ENCODE measurements at regions not wholly inside any gene's neighbourhood (a gene's known extent, or its start where the extent isn't known, plus 50 kb on each side); places are given as distances from the start of the nearest gene placed in this dataset.

DNA sequence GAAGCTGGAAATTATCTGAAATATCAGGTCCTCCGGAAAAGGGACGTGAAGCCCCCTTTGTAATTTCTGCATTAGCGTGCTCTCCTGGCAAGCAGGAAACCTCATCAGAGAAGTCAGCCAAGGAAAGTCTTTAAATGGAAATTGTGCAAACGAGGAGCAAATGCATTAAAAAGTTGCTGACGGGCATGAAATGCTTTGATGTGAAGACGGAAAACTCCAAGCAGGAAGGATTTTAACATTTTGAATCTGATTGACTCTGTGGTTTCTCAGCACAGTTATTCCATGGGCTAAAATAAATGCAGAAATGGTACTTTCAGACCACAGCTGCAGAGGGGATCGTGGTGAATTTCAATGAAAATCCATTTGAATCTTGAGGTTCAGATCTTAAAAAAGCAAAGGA is 167.8 kb downstream of the AHR start:
- TF ChIP-seq, protein P1, sequence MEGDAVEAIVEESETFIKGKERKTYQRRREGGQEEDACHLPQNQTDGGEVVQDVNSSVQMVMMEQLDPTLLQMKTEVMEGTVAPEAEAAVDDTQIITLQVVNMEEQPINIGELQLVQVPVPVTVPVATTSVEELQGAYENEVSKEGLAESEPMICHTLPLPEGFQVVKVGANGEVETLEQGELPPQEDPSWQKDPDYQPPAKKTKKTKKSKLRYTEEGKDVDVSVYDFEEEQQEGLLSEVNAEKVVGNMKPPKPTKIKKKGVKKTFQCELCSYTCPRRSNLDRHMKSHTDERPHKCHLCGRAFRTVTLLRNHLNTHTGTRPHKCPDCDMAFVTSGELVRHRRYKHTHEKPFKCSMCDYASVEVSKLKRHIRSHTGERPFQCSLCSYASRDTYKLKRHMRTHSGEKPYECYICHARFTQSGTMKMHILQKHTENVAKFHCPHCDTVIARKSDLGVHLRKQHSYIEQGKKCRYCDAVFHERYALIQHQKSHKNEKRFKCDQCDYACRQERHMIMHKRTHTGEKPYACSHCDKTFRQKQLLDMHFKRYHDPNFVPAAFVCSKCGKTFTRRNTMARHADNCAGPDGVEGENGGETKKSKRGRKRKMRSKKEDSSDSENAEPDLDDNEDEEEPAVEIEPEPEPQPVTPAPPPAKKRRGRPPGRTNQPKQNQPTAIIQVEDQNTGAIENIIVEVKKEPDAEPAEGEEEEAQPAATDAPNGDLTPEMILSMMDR (IDR thresholded peaks at IDR 0.05), result no peak
- no peak for TF ChIP-seq POLR2A (IDR thresholded peaks at IDR 0.05)
